HCT116 (cell line): ENCODE measurements at regions not wholly inside any gene's neighbourhood (a gene's known extent, or its start where the extent isn't known, plus 50 kb on each side); places are given as distances from the start of the nearest gene placed in this dataset.
"Not testable (repeated sequence)": the region's sequence is repeated elsewhere in the genome, so short reads cannot be mapped to it uniquely, and the experiment has no call there.

ENCODE experiments used
- ATAC-seq: fragments of 200-7000 bp; cut with Tn5 transposase; 2 replicates; pipeline ENCODE4 v1.9.1; 2020; ENCODE audit warnings: mild to moderate bottlenecking, moderate library complexity
- BruUV-seq: library from RNA; stranded (reverse); fragments of 400-500 nt; replicated peaks from 2 replicates; lab custom pipeline; 2021; lab: Mats Ljungman, UMichigan
- CTCF ChIA-PET: fragments of 300-600 bp; sonication (Branson Sonifier 250); formaldehyde crosslinking; loops from one replicate; lab custom pipeline; 2021; ENCODE audit warnings: antibody characterized with exemption; lab: Charles Lee
- POLR2A ChIA-PET: fragments of 300-600, 350-600 bp; sonication (Branson Sonifier 250); formaldehyde crosslinking; loops from one replicate; lab custom pipeline; 2021; ENCODE audit warnings: antibody characterized with exemption; lab: Charles Lee
- RAD21 ChIA-PET, 2 experiments: fragments of 300-600 bp; sonication (Branson Sonifier 250); formaldehyde crosslinking; loops; one replicate each; lab custom pipeline; 2023; ENCODE audit warnings: low total read pairs in 2 of 2; ENCODE audit not compliant: uncharacterized antibody in 2 of 2, unreplicated experiment in 2 of 2, low non-redundant PET in 1 of 2; lab: Charles Lee
- DNase-seq: peaks from one replicate; pipeline ENCODE4 v3.0.0-alpha.2; 2010; ENCODE audit warnings: low read depth, low spot score
- H2AFZ ChIP-seq: fragments of 200-600 bp; shearing (Covaris generic), sonication (generic); 2 replicates; pipeline ENCODE4 v1.6.1; 2017; ENCODE audit warnings: low read depth, mixed run types, mixed read lengths, antibody characterized with exemption, low read length; ENCODE audit not compliant: poor library complexity, severe bottlenecking
- H3K27ac ChIP-seq: 2 replicates; pipeline ENCODE4 v1.5.1; 2012; ENCODE audit warnings: low read depth, low read length
- H3K27me3 ChIP-seq: fragments of 200-600 bp; sonication (generic); 2 replicates; pipeline ENCODE4 v1.6.1; 2016; ENCODE audit warnings: mixed run types, low read length, mixed read lengths; ENCODE audit not compliant: insufficient read depth
- H3K36me3 ChIP-seq, 2 experiments: fragments of 200-500 bp in 1 of 2; fragments of 200-600 bp in 1 of 2; sonication (Bioruptor generic) in 1 of 2; sonication (generic) in 1 of 2; 2 replicates each; pipeline versions ENCODE4 v1.5.1 to v1.6.1; 2014 to 2016; ENCODE audit warnings: low read length in 2 of 2, inconsistent platforms in 1 of 2, mixed read lengths in 1 of 2, mixed run types in 1 of 2; ENCODE audit not compliant: insufficient read depth in 2 of 2, control insufficient read depth in 1 of 2
- H3K4me1 ChIP-seq, 2 experiments: fragments of 200-600 bp in 1 of 2; sonication (generic) in 1 of 2; 2 replicates each; pipeline versions ENCODE4 v1.5.1 to v1.6.1; 2012 to 2017; ENCODE audit warnings: low read length in 2 of 2, inconsistent platforms in 1 of 2, mild to moderate bottlenecking in 1 of 2, mixed read lengths in 1 of 2, mixed run types in 1 of 2, moderate library complexity in 1 of 2; ENCODE audit not compliant: insufficient read depth in 2 of 2, control insufficient read depth in 1 of 2
- H3K4me2 ChIP-seq: fragments of 200-600 bp; sonication (generic); 2 replicates; pipeline ENCODE4 v1.6.1; 2017; ENCODE audit warnings: mixed run types, low read length, mixed read lengths
- H3K4me3 ChIP-seq, 2 experiments: fragments of 200-600 bp in 1 of 2; sonication (generic) in 1 of 2; replicated peaks in 1 of 2; 2 replicates each; pipeline ENCODE4 v1.5.1; 2011 to 2016; ENCODE audit warnings: low read length in 2 of 2, control low read depth in 1 of 2, low read depth in 1 of 2, mild to moderate bottlenecking in 1 of 2, mixed read lengths in 1 of 2, mixed run types in 1 of 2
- H3K79me2 ChIP-seq: fragments of 200-600 bp; sonication (generic); 2 replicates; pipeline ENCODE4 v1.6.1; 2017; ENCODE audit warnings: mild to moderate bottlenecking, mixed run types, low read length, moderate library complexity, mixed read lengths; ENCODE audit not compliant: insufficient read depth
- H3K9ac ChIP-seq: fragments of 200-600 bp; sonication (generic); 2 replicates; pipeline ENCODE4 v1.6.1; 2016; ENCODE audit warnings: low read length, mixed read lengths
- H3K9me2 ChIP-seq: fragments of 200-600 bp; sonication (generic), shearing (Covaris generic); 2 replicates; pipeline ENCODE4 v1.6.1; 2017; ENCODE audit warnings: mixed run types, mild to moderate bottlenecking, moderate library complexity; ENCODE audit not compliant: insufficient read depth
- H3K9me3 ChIP-seq, 2 experiments: fragments of 200-500 bp in 1 of 2; fragments of 200-600 bp in 1 of 2; sonication (Bioruptor generic) in 1 of 2; sonication (generic) in 1 of 2; 2 replicates each; pipeline ENCODE4 v1.6.1; 2014 to 2017; ENCODE audit warnings: low read length in 2 of 2, mixed read lengths in 2 of 2, inconsistent platforms in 1 of 2, low read depth in 1 of 2, mild to moderate bottlenecking in 1 of 2, mixed run types in 1 of 2, moderate library complexity in 1 of 2; ENCODE audit not compliant: control insufficient read depth in 1 of 2, insufficient read depth in 1 of 2
- H4K20me1 ChIP-seq: fragments of 200-600 bp; sonication (generic), shearing (Covaris generic); 2 replicates; pipeline ENCODE4 v1.6.1; 2017; ENCODE audit warnings: mixed run types, mild to moderate bottlenecking, moderate library complexity; ENCODE audit not compliant: insufficient read depth
- CEBPB ChIP-seq: IDR thresholded peaks from 2 replicates; pipeline ENCODE4 v1.6.1; 2012; ENCODE audit warnings: low read depth
- CTCF ChIP-seq, 3 experiments: fragments of 200-600 bp in 1 of 3; sonication (generic) in 1 of 3; IDR thresholded peaks in 2 of 3; conservative IDR thresholded peaks in 1 of 3; 2 replicates each; pipeline ENCODE4 v1.5.1; 2012 to 2017; ENCODE audit warnings: low read depth in 2 of 3, low read length in 2 of 3, antibody characterized with exemption in 1 of 3, borderline replicate concordance in 1 of 3, control low read depth in 1 of 3, mild to moderate bottlenecking in 1 of 3, mixed read lengths in 1 of 3, mixed run types in 1 of 3, moderate library complexity in 1 of 3; ENCODE audit not compliant: insufficient read depth in 1 of 3
- ELF1 ChIP-seq: IDR thresholded peaks from 2 replicates; pipeline ENCODE4 v1.6.1; 2012; ENCODE audit warnings: low read depth, borderline replicate concordance
- EZH2 ChIP-seq: fragments of 200-600 bp; sonication (generic); IDR thresholded peaks from 2 replicates; pipeline ENCODE4 v1.6.1; 2017; ENCODE audit warnings: antibody characterized with exemption, mixed run types
- EZH2phosphoT487 ChIP-seq: fragments of 200-600 bp; IDR thresholded peaks from 2 replicates; pipeline ENCODE4 v1.6.1; 2018; ENCODE audit warnings: antibody characterized with exemption, borderline replicate concordance
- FOSL1 ChIP-seq: IDR thresholded peaks from 2 replicates; pipeline ENCODE4 v1.6.1; 2012; ENCODE audit warnings: low read depth
- JUND ChIP-seq: IDR thresholded peaks from 2 replicates; pipeline ENCODE4 v1.6.1; 2012
- RAD21 ChIP-seq: IDR thresholded peaks from 2 replicates; pipeline ENCODE4 v1.6.1; 2012; ENCODE audit warnings: low read depth, mild to moderate bottlenecking
- SP1 ChIP-seq: IDR thresholded peaks from 2 replicates; pipeline ENCODE4 v1.6.1; 2012; ENCODE audit warnings: low read depth
- TCF7L2 ChIP-seq: IDR thresholded peaks from 2 replicates; pipeline ENCODE4 v1.7.0; 2011; ENCODE audit warnings: borderline replicate concordance, inconsistent platforms; ENCODE audit not compliant: insufficient read depth, insufficient read length; ENCODE audit errors: extremely low read depth
- ZFX ChIP-seq: fragments of 450-650 bp; IDR thresholded peaks from 2 replicates; pipeline ENCODE4 v1.6.1; 2017
- intact Hi-C: fragments of 100-400 bp; cut with micrococcal nuclease; formaldehyde crosslinking; loops from 2 replicates; pipeline ENCODE4 v1.10.0; 2022

- no peak for ATAC-seq
These were observed 467.4 kb downstream of the TMEM121 start for GRCh38 chr14:105993814-105994213.

GRCh38 chr14:105995011-105995710, 468.8 kb downstream of the TMEM121 start:
- H2AFZ ChIP-seq, ATAC-seq, H3K9me3 ChIP-seq, H4K20me1 ChIP-seq, H3K4me1 ChIP-seq, H3K36me3 ChIP-seq, intact Hi-C loops, H3K4me2 ChIP-seq, DNase-seq, POLR2A ChIA-PET, H3K27me3 ChIP-seq, H3K9me2 ChIP-seq, H3K27ac ChIP-seq, H3K4me3 ChIP-seq, H3K79me2 ChIP-seq, CTCF ChIA-PET, RAD21 ChIA-PET, H3K9ac ChIP-seq, BruUV-seq: not testable (repeated sequence)

More at GRCh38 chr14:105993814-105994213, 467.4 kb downstream of the TMEM121 start:
- Histone ChIP-seq H3K4me3 (no peak overlapping the region), H3K9me3 (no peaks in the 10 kb centered on the region; a peak in 1 of 4 replicates), H3K9me2 (no peaks in the 10 kb centered on the region), H3K27ac (no peak overlapping the region), H3K79me2 (no peaks in the 10 kb centered on the region), H3K36me3 (no peaks in the 10 kb centered on the region), H4K20me1 (no peaks in the 10 kb centered on the region), H2AFZ (no peak overlapping the region), H3K9ac (no peak overlapping the region), H3K27me3 (no peaks in the 10 kb centered on the region)
- ChIA-PET CTCF (no interaction called here), RAD21 (no interaction called here), POLR2A (no interaction called here)
- no peak for DNase-seq
- intact Hi-C loops = no loop called here
- no peak for TF ChIP-seq CEBPB
- TF ChIP-seq EZH2phosphoT487 = no peak
- no peak for TF ChIP-seq JUND
- no peak for TF ChIP-seq FOSL1
- no peak for TF ChIP-seq ELF1
- TF ChIP-seq ZFX = no peak
- TF ChIP-seq SP1 = no peak
- no peak for TF ChIP-seq EZH2
- TF ChIP-seq TCF7L2 = no peak
- no peak for TF ChIP-seq RAD21
- TF ChIP-seq CTCF (IDR thresholded peaks at IDR 0.05 in 2 of 3, conservative IDR thresholded peaks at IDR 0.05 in 1 of 3; ENCODE audit: borderline replicate concordance in 1 of 3, insufficient read depth in 1 of 3, low read depth in 2 of 3, low read length in 2 of 3) = no peak
- TF ChIP-seq, all 23 proteins: peak for 0
- Histone ChIP-seq H3K4me2 (no peak overlapping the region), H3K4me1 (no peaks in the 10 kb centered on the region)
- BruUV-seq = no TSS peak

- not testable (repeated sequence) for BruUV-seq
These were observed 472.2 kb downstream of the TMEM121 start for GRCh38 chr14:105998597-105998996.

More at GRCh38 chr14:105998597-105998996, 472.2 kb downstream of the TMEM121 start:
- H4K20me1 ChIP-seq, H3K4me3 ChIP-seq, CTCF ChIA-PET, RAD21 ChIA-PET, H3K27me3 ChIP-seq, H3K9me3 ChIP-seq, H3K4me1 ChIP-seq, DNase-seq, intact Hi-C loops, H2AFZ ChIP-seq, H3K4me2 ChIP-seq, H3K9ac ChIP-seq, H3K79me2 ChIP-seq, H3K9me2 ChIP-seq, ATAC-seq, POLR2A ChIA-PET, H3K27ac ChIP-seq, H3K36me3 ChIP-seq: not testable (repeated sequence)
